ENCODE measurements at regions not wholly inside any gene's neighbourhood (a gene's known extent, or its start where the extent isn't known, plus 50 kb on each side); places are given as distances from the start of the nearest gene placed in this dataset.

- Histone ChIP-seq H2AFZ (ENCODE audit: low read length) (no peak overlapping the region), H3K9ac (ENCODE audit: low read depth, low read length, poor library complexity, severe bottlenecking) (no peak overlapping the region), H3K36me3 (ENCODE audit: insufficient read depth, low read length) (no peaks in the 10 kb centered on the region), H3K4me1 (ENCODE audit: insufficient read depth, low read length, poor library complexity, severe bottlenecking) (no peaks in the 10 kb centered on the region), H3K27me3 (ENCODE audit: insufficient read depth, low read length, poor library complexity, severe bottlenecking) (no peaks in the 10 kb centered on the region), H4K20me1 (ENCODE audit: insufficient read depth, low read length, poor library complexity, severe bottlenecking) (no peaks in the 10 kb centered on the region), H3K4me2 (ENCODE audit: low read depth, low read length, poor library complexity, severe bottlenecking) (no peak overlapping the region), H3K4me3 (ENCODE audit: low read length, poor library complexity, severe bottlenecking) (no peak overlapping the region), H3K9me3 (ENCODE audit: insufficient read depth, low read depth, low read length) (no peaks in the 10 kb centered on the region), H3F3A (ENCODE audit: low read depth) (no peaks in the 10 kb centered on the region), H3K79me2 (ENCODE audit: insufficient read depth, low read length) (no peaks in the 10 kb centered on the region), H3K9me2 (replicated peaks; ENCODE audit: low read depth, low read length) (no peaks in the 10 kb centered on the region)
- TF ChIP-seq CTCF (conservative IDR thresholded peaks at IDR 0.05; ENCODE audit: low read length) (no peak), EZH2phosphoT487 (IDR thresholded peaks at IDR 0.05; ENCODE audit: borderline replicate concordance) (no peak)
Observed at GRCh38 chr9:99348289-99348688, 126.2 kb downstream of the SEC61B start.

GRCh38 chr9:99349870-99350269 is 127.8 kb downstream of the SEC61B start:
- no peak overlapping the region for H3K4me2 ChIP-seq (ENCODE audit: low read depth, low read length, poor library complexity, severe bottlenecking)
- H3F3A ChIP-seq (ENCODE audit: low read depth): no peaks in the 10 kb centered on the region
- no peak overlapping the region for H3K9ac ChIP-seq (ENCODE audit: low read depth, low read length, poor library complexity, severe bottlenecking)
- H3K27me3 ChIP-seq (ENCODE audit: insufficient read depth, low read length, poor library complexity, severe bottlenecking): no peaks in the 10 kb centered on the region
- H4K20me1 ChIP-seq (ENCODE audit: insufficient read depth, low read length, poor library complexity, severe bottlenecking): no peaks in the 10 kb centered on the region
- no peak overlapping the region for H3K4me3 ChIP-seq (ENCODE audit: low read length, poor library complexity, severe bottlenecking)
- H2AFZ ChIP-seq (ENCODE audit: low read length): no peak overlapping the region
- TF ChIP-seq EZH2phosphoT487 (IDR thresholded peaks at IDR 0.05; ENCODE audit: borderline replicate concordance) (no peak), CTCF (conservative IDR thresholded peaks at IDR 0.05; ENCODE audit: low read length) (no peak)
- no peaks in the 10 kb centered on the region for H3K9me3 ChIP-seq (ENCODE audit: insufficient read depth, low read depth, low read length)
- no peaks in the 10 kb centered on the region for H3K36me3 ChIP-seq (ENCODE audit: insufficient read depth, low read length)
- no peaks in the 10 kb centered on the region for H3K9me2 ChIP-seq (replicated peaks; ENCODE audit: low read depth, low read length)
- no peaks in the 10 kb centered on the region for H3K79me2 ChIP-seq (ENCODE audit: insufficient read depth, low read length)
- H3K4me1 ChIP-seq (ENCODE audit: insufficient read depth, low read length, poor library complexity, severe bottlenecking): no peaks in the 10 kb centered on the region

GRCh38 chr9:99350461-99350860 is 128.4 kb downstream of the SEC61B start:
- Histone ChIP-seq H3K79me2 (ENCODE audit: insufficient read depth, low read length) (no peaks in the 10 kb centered on the region), H3K9me2 (replicated peaks; ENCODE audit: low read depth, low read length) (no peaks in the 10 kb centered on the region)
- TF ChIP-seq CTCF (conservative IDR thresholded peaks at IDR 0.05; ENCODE audit: low read length) (no peak), EZH2phosphoT487 (IDR thresholded peaks at IDR 0.05; ENCODE audit: borderline replicate concordance) (no peak)

More at GRCh38 chr9:99350461-99350860, 128.4 kb downstream of the SEC61B start:
- no peaks in the 10 kb centered on the region for H4K20me1 ChIP-seq (ENCODE audit: insufficient read depth, low read length, poor library complexity, severe bottlenecking)
- no peak overlapping the region for H3K9ac ChIP-seq (ENCODE audit: low read depth, low read length, poor library complexity, severe bottlenecking)
- no peak overlapping the region for H3K4me3 ChIP-seq (ENCODE audit: low read length, poor library complexity, severe bottlenecking)
- no peaks in the 10 kb centered on the region for H3K9me3 ChIP-seq (ENCODE audit: insufficient read depth, low read depth, low read length)
- H3F3A ChIP-seq (ENCODE audit: low read depth): no peaks in the 10 kb centered on the region
- no peak overlapping the region for H3K4me2 ChIP-seq (ENCODE audit: low read depth, low read length, poor library complexity, severe bottlenecking)
- no peaks in the 10 kb centered on the region for H3K4me1 ChIP-seq (ENCODE audit: insufficient read depth, low read length, poor library complexity, severe bottlenecking)
- no peaks in the 10 kb centered on the region for H3K36me3 ChIP-seq (ENCODE audit: insufficient read depth, low read length)
- no peaks in the 10 kb centered on the region for H3K27me3 ChIP-seq (ENCODE audit: insufficient read depth, low read length, poor library complexity, severe bottlenecking)
- H2AFZ ChIP-seq (ENCODE audit: low read length): no peak overlapping the region
